ENCODE measurements at regions not wholly inside any gene's neighbourhood (a gene's known extent, or its start where the extent isn't known, plus 50 kb on each side); places are given as distances from the start of the nearest gene placed in this dataset.

- Histone ChIP-seq H3K4me3 (ENCODE audit: low read depth in 1 of 2, low read length in 2 of 2) (no peak overlapping the region), H4K20me1 (ENCODE audit: insufficient read depth, low read length) (no peaks in the 10 kb centered on the region), H3K27me3 (ENCODE audit: insufficient read depth, low read length, poor library complexity) (no peaks in the 10 kb centered on the region), H3K4me1 (ENCODE audit: insufficient read depth, low read length) (no peaks in the 10 kb centered on the region), H3K9me3 (ENCODE audit: insufficient read depth, low read length, severe bottlenecking) (no peaks in the 10 kb centered on the region), H3K79me2 (ENCODE audit: insufficient read depth, low read length) (no peaks in the 10 kb centered on the region), H3K9ac (ENCODE audit: low read depth, low read length) (no peak overlapping the region), H3K4me2 (ENCODE audit: insufficient read depth, low read length) (no peak overlapping the region), H2AFZ (ENCODE audit: low read depth, low read length) (no peak overlapping the region), H3K36me3 (ENCODE audit: insufficient read depth, low read length) (no peaks in the 10 kb centered on the region), H3K27ac (ENCODE audit: low read length) (no peak overlapping the region)
- TF ChIP-seq EZH2 (IDR thresholded peaks at IDR 0.05; ENCODE audit: borderline replicate concordance, low read depth, low read length, severe bottlenecking) (no peak), CTCF (IDR thresholded peaks at IDR 0.05; ENCODE audit: borderline replicate concordance, extremely low read depth, low read length, poor library complexity, severe bottlenecking) (no peak)
- no peak for ATAC-seq (ENCODE audit: insufficient read depth, low read depth)
- no peak for DNase-seq
Measured at GRCh38 chr7:25832929-25833328, 319.1 kb upstream of the NFE2L3 start.

- TF ChIP-seq CTCF (IDR thresholded peaks at IDR 0.05; ENCODE audit: borderline replicate concordance, extremely low read depth, low read length, poor library complexity, severe bottlenecking) (no peak), EZH2 (IDR thresholded peaks at IDR 0.05; ENCODE audit: borderline replicate concordance, low read depth, low read length, severe bottlenecking) (no peak)
- Histone ChIP-seq H3K4me3 (ENCODE audit: low read depth in 1 of 2, low read length in 2 of 2) (no peak overlapping the region), H3K36me3 (ENCODE audit: insufficient read depth, low read length) (no peaks in the 10 kb centered on the region), H3K27ac (ENCODE audit: low read length) (no peak overlapping the region), H3K4me2 (ENCODE audit: insufficient read depth, low read length) (no peak overlapping the region), H2AFZ (ENCODE audit: low read depth, low read length) (no peak overlapping the region), H3K9ac (ENCODE audit: low read depth, low read length) (no peak overlapping the region), H4K20me1 (ENCODE audit: insufficient read depth, low read length) (no peaks in the 10 kb centered on the region), H3K27me3 (ENCODE audit: insufficient read depth, low read length, poor library complexity) (no peaks in the 10 kb centered on the region), H3K9me3 (ENCODE audit: insufficient read depth, low read length, severe bottlenecking) (no peaks in the 10 kb centered on the region), H3K4me1 (ENCODE audit: insufficient read depth, low read length) (no peaks in the 10 kb centered on the region), H3K79me2 (ENCODE audit: insufficient read depth, low read length) (no peaks in the 10 kb centered on the region)
- ATAC-seq (ENCODE audit: insufficient read depth, low read depth) = no peak
- DNase-seq = no peak
Measured at GRCh38 chr7:25834050-25834449, 317.9 kb upstream of the NFE2L3 start.

- DNase-seq (no peak), ATAC-seq (ENCODE audit: insufficient read depth, low read depth) (no peak)
- Histone ChIP-seq H3K36me3 (ENCODE audit: insufficient read depth, low read length) (no peaks in the 10 kb centered on the region), H3K27ac (ENCODE audit: low read length) (no peak overlapping the region), H3K27me3 (ENCODE audit: insufficient read depth, low read length, poor library complexity) (no peaks in the 10 kb centered on the region), H3K79me2 (ENCODE audit: insufficient read depth, low read length) (no peaks in the 10 kb centered on the region), H3K4me3 (ENCODE audit: low read depth in 1 of 2, low read length in 2 of 2) (no peak overlapping the region), H3K9me3 (ENCODE audit: insufficient read depth, low read length, severe bottlenecking) (no peaks in the 10 kb centered on the region), H3K9ac (ENCODE audit: low read depth, low read length) (no peak overlapping the region), H3K4me1 (ENCODE audit: insufficient read depth, low read length) (no peaks in the 10 kb centered on the region), H2AFZ (ENCODE audit: low read depth, low read length) (no peak overlapping the region), H4K20me1 (ENCODE audit: insufficient read depth, low read length) (no peaks in the 10 kb centered on the region), H3K4me2 (ENCODE audit: insufficient read depth, low read length) (no peak overlapping the region)
- TF ChIP-seq CTCF (IDR thresholded peaks at IDR 0.05; ENCODE audit: borderline replicate concordance, extremely low read depth, low read length, poor library complexity, severe bottlenecking) = no peak
- TF ChIP-seq EZH2 (IDR thresholded peaks at IDR 0.05; ENCODE audit: borderline replicate concordance, low read depth, low read length, severe bottlenecking) = no peak
Measured at GRCh38 chr7:25835197-25835596, 316.8 kb upstream of the NFE2L3 start.
